GM12874 (cell line): ENCODE measurements at regions not wholly inside any gene's neighbourhood (a gene's known extent, or its start where the extent isn't known, plus 50 kb on each side); places are given as distances from the start of the nearest gene placed in this dataset.

Source experiments
- CTCF ChIP-seq: IDR thresholded peaks from 2 replicates; pipeline ENCODE4 v1.5.1; 2011; ENCODE audit warnings: low read depth, mild to moderate bottlenecking, control low read depth, low read length, moderate library complexity; ENCODE audit not compliant: insufficient read depth

GRCh38 chr6:12356983-12357972 is 67.1 kb downstream of the EDN1 start:
- TF ChIP-seq CTCF = no peak

DNA sequence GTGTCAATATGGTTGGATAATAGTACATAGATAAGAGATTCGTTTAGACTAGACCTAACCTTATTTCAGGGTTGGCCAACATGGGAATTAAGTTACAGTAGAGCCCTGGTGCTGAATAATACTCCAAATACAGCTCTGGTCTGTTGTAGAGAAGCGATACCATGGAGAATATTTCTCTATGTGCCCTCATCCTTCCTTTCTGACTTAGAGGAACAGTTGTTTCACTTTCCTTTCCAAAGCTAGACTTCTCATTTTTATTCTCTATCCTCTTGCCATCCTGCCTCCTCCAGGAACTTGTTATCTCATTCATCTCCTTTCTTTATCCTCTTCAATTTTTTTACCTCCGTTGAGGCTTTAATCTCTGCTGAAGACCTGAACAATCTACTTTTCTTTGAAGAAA is 68.9 kb downstream of the EDN1 start:
- TF ChIP-seq CTCF = no peak

- no peak for TF ChIP-seq CTCF
Observed at GRCh38 chr6:12361042-12361765, 71.0 kb downstream of the EDN1 start.

- no peak for TF ChIP-seq CTCF
Observed at GRCh38 chr6:12363651-12364381, 73.7 kb downstream of the EDN1 start.

- TF ChIP-seq CTCF = no peak
Observed at GRCh38 chr6:12364621-12365020, 74.5 kb downstream of the EDN1 start.

- TF ChIP-seq CTCF = no peak
Observed at GRCh38 chr6:12366731-12367130, 76.6 kb downstream of the EDN1 start.

- TF ChIP-seq CTCF = no peak
Observed at GRCh38 chr6:12367412-12367811, 77.3 kb downstream of the EDN1 start.
